Central memory CD4-positive, alpha-beta T cell (primary cell): ENCODE measurements at regions not wholly inside any gene's neighbourhood (a gene's known extent, or its start where the extent isn't known, plus 50 kb on each side); places are given as distances from the start of the nearest gene placed in this dataset.
"Not testable (repeated sequence)": the region's sequence is repeated elsewhere in the genome, so short reads cannot be mapped to it uniquely, and the experiment has no call there.

Source experiments
- DNase-seq: peaks from one replicate; pipeline ENCODE4 v3.0.0; 2022

DNA sequence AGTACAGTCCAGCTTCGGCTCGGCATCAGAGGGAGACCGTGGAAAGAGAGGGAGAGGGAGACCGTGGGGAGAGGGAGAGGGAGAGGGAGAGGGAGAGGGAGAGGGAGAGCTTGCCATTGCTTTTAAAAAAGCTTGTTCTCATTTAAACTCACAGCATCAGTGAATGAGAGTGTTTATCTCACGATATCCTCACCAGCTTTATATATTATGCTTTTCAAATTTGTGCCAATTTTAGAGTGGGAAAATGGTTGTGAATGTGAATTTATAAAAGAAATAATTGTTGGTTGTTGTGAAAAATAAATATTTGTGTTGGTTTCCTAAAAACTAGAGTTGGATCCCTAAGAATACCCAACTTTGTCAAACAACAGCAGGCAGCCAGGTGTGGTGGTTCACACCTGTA is 170.1 kb downstream of the NRN1 start:
- DNase-seq: not testable (repeated sequence)

DNA sequence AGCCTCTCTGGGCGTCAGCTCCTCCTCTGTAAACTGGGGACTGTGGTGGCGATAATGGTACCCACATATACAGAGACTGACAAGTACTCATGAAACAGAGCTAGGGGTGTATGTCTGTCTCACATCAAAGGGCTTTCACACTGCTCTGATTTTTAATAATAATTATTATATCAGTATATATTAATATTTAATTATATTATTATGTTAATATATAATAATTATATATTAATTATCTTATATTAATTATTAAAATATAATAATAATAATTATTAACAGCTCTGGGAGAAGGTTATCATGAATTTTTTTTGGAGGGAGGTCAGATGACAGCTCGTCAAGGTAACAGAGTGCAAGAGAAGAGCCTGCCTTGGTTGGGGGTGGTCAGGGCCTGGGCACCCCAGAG is 173.6 kb downstream of the NRN1 start:
- no peak for DNase-seq

DNA sequence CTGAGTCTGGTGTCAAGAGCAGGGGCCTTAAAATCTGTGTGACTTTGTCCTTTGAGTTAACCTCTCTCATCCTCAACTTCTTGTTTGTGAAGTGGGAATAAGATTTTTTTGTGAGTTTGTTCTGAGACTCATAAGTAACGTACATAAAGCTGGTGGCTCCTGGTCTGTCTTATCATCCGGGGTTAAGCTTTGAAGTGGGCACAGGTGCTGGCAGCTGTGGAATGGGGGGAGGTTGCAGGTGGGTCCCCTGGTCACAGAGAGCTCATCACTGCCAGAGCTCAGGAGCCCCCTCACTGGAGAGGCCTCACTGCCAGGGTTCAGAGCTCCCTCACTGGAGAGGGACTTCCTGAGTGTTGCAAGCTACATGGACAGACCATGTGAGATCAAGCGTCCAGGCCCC is 174.1 kb downstream of the NRN1 start:
- no peak for DNase-seq

DNA sequence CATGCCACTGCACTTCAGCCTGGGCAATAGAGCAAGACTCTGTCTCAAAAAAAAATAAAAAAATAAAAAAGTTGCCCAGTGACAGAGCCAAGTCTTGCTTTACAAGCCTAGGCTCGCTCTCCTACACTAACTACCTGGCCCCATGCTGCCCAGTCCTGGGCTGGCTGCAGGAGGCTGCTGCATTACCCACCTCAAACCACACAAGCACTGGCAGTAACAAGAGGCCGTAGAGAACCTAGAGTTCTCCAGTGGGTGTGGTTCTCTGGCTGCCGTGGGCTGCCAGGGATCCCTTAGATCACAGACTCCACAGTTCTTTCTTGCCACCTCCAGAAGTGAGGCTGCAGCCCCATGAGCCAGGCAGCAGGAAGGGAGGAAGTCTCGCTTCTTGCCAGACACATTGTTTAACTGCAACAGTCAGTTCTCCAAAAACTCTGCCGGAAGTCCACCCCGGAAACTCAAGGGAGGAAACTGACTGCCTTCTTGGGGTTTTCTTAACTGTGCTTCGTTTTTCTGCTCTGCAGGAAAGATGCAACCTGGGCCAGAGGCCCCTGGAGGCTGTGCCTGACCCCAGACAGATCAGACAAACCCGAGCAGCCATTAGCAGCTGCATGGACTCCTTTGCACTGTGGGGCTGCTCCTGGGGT is 175.4 kb downstream of the NRN1 start:
- peak; percentile 56 for DNase-seq

DNA sequence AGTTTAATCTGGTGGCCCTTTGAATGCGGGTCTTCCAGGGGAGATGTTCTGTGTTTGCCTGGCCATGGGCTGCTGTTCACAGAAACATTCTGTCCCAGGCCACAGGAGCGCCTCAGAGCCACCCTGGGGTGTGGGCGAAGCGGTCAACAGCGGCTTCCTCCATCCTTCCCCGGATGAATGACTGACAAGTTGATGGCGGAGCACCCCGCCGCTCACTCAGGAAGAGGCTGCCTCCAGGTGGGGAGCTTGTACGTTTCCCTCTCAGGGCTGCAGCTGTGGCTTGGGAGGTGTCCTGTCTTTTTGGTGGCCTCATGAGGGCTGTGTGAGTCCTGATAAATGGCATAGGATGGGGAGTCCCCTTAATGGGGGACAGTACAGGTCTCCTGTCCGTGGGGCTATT is 178.4 kb downstream of the NRN1 start:
- DNase-seq: no peak

DNA sequence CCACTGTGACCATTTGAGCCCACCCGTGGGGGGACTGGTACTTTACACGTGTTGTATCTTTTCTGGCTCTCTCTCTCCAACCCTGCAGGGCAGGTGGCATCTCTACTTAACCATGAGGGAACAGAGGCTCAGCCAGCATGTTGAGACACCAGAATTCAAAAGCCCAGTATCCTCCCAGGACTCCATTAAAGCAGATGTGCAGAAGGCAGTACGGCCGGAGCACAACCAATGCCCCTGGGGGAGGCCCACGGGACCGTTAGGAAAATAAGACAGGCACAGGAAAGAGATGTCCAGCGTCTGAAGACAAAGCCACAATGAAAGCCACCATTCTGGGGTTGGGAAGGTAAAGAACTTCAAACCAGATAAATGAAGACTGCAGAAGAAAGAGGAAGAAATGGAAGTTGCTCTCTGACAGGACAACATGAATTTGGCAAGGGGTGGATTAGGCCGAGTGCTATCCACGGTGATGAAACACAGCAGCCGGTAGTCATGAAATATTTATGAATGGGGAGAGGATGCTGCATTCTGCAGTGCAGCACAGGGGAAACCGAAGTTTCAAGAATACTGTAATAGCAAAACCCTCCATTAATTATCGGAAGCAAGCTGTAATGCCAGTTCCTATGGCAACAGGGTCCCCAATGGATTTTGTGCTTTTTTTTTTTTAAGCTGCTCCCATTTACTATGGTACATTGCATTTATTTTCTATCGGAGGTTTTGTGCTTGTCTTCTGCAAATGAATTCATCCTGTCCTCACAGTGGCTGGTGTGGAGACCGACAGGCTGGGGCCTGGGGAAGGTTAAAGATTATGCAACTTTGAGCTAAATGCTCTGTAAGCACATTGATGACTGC is 179.4 kb downstream of the NRN1 start:
- no peak for DNase-seq

DNA sequence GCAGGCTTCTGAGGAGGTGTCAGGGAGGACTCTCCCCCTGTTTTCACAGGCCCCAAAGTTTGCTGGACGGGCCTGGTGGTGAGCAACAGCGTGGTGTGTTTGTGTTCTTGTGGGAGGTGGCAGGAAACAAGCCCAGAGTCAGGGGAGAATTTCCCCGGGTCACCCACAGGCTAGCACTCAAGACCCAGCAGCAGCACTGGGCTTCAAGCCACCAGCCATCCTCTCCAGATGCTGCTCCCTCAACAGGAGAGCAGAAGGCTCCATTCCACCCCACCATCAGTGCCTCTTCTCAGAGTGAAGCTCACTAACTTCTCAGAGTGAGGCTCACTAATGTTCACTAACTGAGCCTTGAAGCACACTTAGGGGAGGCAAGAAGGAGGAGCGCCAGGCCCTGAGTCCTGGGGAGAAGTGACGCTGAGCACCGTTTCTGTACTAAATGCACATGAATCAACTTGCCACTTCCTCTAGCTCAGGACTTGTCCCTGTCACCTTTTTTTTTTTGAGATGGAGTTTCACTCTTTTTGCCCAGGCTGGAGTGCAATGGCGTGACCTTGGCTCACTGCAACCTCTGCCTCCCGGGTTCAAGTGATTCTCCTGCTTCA is 182.2 kb downstream of the NRN1 start:
- not testable (repeated sequence) for DNase-seq
